Fibroblast of peridontal ligament (primary cell): ENCODE measurements at regions not wholly inside any gene's neighbourhood (a gene's known extent, or its start where the extent isn't known, plus 50 kb on each side); places are given as distances from the start of the nearest gene placed in this dataset.

Experiments used
- DNase-seq: peaks from one replicate; pipeline ENCODE4 v3.0.0-alpha.2; 2010; ENCODE audit errors: extremely low read depth

DNA sequence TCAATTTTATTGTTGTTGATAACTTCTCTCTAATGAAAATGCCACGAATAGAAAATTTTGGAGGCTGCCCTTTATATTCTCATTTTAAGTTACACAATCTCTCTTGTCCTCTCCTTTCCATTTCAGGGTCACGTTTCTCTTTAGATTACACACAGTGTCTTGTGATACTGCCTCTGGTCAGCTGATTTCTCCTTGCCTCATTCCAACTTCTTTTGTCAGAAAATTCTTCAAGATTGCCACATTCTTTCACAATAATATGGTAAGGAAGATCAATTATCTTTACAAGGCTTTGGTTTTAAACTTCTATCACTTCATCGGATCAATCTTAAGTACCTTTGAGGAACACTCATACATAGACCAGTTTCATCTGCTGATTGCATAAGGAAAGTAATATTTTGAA is 370.3 kb downstream of the RFPL4B start:
- peak; percentile 82 for DNase-seq

DNA sequence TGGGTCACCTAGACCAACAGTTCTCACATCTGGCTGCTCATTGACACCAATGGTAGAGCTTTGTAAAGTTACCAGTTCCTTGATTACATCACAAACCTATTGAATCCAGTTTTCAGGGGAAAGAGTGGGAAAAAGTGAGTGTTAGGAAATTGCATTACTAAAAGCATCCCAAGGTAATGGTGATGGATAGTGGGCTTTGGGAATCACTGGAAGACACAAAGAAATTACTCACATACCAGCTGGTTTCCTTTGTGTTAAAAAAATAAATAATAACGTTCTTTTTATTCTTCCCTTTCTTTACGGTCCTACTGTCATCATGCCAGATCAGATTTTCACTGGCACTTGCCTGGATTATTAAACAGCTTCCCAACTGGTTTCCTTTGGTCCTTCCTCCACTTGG is 370.7 kb downstream of the RFPL4B start:
- no peak for DNase-seq

DNA sequence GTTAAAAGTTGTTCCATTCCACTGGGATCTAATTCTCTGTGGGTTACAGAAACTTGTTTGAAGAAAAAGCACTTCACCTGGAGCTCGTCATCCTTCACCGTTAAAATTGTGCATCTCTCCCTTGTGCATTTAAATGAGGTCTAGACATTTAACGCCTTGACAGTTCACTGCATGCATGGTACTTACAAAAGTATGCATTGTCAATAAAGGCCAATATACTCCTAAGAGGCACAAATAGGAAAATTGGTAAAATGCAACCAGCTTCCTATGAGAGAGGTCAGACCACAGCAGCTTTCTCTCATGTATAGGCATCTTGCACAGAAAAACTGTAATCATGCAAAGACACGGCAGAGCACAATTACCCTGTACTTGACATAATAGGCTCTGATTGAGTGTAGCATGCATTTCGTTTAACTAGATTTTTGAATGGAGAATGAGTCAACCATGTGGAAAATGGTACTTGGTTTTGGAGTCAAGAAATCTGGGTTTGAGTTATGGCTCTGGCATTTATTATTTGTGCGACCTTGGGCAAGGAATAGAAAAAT is 378.5 kb downstream of the RFPL4B start:
- DNase-seq: no peak

DNA sequence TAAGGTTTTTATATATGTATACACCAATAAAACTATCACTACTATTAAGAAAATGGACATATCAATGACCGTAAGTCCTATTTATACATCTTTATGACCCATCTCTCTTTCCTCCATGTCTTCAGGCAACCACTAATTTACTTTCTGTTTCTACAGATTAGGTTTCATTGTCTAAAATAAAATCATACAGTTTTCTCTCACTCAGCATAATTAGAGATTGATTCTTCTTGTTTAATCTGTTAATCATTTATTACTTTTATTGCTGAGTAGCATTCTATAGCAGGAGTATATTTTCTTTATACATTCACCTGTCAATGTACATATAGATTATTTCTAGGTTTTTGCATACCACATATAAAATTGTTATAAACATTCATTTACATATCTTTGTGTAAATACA is 388.0 kb downstream of the RFPL4B start:
- DNase-seq: no peak

DNA sequence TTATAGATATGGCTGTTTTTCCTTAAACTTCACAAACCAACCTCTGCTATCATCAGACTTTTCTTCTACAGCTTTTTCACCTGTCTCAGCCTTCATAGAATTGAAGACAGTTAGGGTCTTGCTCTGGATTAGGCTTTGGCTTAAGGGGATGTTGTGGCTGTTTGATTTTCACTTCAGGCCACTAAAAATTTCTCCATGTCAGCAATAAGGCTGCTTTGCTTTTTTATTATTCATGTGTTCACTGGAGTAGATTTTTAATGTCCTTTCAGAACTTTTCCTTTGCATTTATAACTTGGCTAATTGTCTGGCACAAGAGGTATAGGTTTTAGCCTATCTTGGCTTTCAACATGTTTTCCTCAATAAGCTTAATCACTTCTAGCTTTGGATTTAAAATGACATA is 392.6 kb downstream of the RFPL4B start:
- DNase-seq: no peak

DNA sequence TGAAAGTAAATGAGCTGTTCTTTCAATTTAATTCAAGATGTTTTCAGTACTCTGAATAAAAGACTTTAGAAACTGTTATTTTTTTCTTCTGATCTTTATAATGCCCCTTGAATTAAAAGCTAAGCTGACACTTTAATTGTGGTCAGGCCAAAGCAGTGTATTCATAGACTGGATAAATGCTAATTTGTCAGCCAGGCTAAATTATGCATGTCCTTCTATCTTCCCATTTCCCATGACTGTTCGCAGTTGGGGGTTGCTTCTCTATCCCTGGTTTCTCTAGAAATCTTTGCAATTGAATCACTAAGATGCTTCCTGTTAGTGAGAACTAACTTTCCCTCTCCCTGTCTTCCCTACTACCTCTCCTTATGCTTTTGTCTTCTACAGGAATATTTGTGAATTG is 396.2 kb downstream of the RFPL4B start:
- no peak for DNase-seq

DNA sequence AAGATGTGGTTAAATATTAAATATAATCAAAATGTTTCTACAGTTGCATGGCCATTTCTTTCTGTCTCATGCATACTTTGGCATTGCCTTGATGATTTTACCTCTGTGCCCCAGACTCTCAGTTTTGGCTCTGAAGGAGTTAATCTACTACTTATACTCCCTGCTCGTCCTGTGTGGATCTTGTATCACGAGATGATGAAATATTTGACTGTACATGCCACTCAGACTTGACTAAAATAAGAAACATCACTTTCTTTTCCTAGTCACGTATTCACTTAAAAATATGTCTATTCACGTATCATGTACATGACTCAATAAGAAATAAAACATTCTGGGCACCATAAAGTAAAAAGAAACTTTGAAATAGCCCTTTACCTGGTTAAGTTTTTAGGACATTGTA is 397.7 kb downstream of the RFPL4B start:
- DNase-seq: peak; percentile 88

DNA sequence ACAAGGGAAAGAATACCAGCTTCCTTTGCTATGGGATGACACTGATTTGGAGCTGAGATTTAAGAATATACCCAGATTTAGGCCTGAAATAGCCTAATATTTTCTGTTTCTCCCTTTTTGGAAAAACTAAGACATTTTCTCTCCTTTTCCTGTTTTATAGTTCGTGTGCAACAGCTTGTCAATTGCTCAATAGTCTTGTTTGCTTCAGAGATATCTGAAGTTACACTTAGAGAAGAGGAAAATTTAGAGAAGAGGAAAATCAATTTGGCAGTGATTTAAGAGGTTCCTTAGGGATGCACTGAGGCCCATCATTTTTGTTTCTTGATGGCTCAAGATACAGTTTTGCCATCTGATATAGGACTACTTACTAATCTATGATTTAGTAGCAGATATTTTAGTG is 398.6 kb downstream of the RFPL4B start:
- peak; percentile 54 for DNase-seq

DNA sequence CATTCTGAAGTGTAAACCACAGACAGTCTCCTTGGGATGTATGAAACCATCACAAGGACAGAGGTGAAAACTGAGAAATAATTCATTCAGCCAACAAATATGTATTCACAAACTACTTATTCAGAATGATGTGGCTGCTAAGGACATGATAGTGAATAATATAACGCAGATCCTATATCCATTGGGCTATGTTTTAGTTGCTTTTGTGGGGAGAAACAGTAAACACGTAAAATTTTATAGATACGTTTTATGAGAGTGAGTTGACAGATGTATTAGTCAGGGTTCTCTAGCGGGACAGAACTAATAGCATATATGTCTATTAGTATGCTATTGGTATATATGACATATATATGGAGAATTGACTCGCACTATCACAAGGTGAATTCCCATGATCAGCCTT is 402.5 kb downstream of the RFPL4B start:
- no peak for DNase-seq

DNA sequence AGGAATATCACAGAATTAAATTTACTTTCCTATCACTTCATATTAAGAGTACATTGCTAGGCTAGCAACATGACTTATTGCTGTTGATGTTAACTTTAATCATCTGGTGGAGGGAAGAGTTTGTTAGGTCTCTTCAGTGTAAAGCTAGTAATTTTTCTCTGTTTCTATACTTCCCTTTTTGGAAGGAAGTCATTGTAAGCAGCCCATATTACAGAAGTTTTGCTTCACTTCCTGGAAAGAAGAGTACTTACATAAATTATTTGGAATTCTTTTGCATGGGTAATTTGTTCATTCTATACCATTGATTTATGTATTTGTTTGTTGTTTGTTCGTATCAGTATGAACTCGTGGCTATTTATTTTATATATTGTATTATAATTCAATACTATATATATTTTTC is 405.2 kb downstream of the RFPL4B start:
- no peak for DNase-seq

DNA sequence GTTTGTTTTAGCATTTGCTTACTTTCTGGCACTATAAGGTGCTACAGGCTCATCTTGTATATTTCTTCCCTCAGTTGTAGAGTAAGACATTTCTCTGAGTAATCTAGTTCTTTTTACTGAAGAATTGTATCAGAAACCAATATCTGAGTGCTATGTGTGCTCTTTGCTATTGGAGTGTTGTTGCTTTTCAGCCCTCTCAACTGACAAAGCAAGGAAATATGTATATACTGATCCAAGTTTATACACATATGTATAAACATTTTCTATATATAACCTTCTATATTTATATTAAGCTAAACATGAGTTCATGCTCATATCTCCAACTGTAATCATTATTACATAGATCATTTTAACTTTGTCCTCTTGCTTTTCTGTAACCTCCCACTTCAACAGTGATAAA is 405.7 kb downstream of the RFPL4B start:
- DNase-seq: peak; percentile 43

DNA sequence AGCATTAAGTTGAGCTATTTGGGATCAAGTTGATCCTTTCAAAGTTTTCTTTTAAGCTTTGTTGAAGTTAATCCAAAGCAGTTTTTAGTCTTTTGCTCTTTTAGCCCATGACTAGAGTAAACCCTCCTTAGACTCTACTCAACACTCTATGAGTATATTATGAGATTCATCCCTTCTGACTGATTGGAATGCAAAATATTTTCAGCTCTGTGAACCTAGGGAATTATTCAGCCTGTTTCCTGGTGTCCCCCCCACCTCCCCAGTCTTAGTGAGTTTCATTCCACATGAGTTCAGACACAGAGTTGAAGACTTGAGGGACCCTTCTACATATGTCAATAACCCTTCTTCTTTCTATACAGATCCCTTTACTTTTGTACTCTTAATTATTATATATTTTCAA is 413.7 kb downstream of the RFPL4B start:
- DNase-seq: no peak

DNA sequence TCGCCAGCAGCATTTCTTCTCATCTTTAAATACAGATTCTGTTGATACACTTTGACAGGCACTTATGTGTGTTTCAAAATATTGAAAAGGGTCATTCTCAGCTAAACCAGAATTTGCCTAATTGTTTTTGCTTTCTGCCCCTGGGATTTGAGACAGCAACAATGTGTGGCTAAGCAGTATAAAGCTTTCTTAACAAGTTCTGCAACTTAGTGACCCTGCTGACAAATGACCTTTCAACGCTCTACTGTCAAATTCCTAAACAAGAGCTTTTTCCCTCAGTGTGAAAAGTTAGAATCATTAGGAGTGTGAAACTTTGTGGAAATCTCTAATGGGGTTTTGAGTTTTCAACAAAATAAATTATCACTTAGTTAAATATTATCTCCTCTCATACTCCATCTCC is 414.6 kb downstream of the RFPL4B start:
- no peak for DNase-seq

DNA sequence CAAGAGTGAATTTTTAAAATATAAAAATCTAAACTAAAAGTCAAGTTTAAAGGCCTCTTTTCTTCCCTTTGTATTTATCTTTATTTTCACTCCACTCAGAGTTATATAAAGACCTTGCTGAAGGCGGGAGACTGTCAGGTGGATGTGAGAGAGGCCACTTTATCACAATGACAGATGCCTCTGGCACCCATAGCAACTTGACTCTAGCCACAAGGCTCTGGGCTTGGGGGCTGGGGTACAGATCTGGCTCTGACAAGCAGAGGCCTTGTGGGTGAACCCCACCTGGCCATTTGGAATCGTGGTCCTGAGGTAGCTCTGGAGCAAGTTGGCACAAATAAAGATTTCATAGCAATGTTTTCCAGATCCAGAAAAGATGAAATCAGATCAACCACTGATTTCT is 417.2 kb downstream of the RFPL4B start:
- no peak for DNase-seq

DNA sequence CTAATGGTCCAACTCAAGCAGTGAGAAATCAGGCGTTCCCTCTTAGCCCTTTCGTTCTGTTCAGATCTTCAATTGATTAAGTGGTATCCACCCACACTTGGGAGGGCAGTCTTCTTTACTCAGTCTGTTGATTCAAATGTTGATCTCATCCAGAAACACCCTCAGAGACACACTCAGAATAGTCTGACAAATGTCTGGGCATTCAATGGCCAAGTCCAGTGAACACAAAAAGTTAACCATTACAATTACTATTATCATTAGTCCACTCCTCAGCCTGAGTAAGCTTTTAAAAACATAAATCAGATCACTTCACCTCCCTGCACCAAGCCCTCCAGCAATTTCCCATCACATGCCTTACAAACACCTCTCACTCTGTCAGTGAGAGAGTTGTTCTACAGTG is 423.2 kb downstream of the RFPL4B start:
- DNase-seq: no peak

DNA sequence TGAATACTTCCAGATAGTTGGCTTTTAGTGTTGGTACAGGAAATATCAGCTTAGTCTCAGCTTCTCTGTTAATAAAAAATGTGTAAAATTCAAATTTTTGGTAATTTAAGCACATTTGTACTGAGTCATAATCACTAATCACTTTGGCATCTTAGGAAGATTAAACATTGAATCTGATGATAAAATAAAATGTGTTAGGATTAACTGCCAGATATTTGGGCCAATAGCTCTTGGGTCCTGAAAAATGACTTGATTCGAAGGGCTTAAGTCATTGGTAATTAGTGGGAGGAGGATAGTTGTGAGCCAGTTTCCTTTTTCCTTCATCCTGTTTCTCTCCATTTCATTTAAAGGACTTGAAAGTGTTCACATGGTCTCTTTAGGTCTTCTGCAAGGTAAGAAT is 426.1 kb downstream of the RFPL4B start:
- peak; percentile 20 for DNase-seq

DNA sequence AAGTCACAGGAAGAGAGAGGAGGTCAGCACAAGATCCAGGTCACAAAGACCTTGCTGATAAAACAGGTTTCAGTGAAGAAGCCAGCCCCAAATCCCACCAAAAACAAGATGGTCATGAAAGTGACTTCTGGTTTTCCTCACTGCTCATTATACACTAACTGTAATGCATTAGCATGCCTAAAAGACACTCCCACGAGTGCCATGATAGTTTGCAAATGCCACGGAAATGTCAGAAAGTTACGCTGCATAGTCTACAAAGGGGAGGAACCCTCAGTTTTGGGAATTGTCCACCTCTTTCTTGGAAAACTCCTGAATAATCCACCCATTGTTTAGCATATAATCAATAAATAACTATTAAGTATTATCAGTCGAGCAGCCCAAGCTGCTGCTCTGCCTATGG is 427.2 kb downstream of the RFPL4B start:
- no peak for DNase-seq

DNA sequence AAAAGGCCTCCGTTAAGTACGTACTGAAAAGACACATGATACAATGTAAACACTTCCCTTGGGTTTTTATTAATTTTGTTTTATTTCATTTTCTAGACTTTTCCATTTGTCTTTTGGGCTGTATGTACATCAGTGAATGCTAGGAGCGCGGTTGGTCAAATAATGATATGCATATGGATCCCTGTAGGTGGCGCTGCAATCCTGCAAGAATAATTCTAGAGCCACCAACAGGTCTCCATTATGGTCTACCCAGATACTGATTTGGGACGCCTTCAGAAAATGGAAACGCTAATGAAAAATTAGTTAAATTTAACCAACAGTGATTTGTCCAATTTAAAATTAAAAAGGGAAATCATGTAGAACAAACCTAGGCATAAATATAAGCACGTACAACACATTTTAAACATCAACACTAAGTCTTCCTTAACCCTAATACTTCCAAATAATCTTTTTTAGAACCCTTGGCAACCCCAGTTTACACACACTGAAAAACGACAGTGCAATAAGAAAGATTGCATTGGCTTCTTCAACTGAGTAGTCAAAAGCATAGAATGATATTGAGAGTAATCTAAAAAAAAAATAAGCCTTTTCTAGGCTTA is 433.5 kb downstream of the RFPL4B start:
- DNase-seq: peak; percentile 93

DNA sequence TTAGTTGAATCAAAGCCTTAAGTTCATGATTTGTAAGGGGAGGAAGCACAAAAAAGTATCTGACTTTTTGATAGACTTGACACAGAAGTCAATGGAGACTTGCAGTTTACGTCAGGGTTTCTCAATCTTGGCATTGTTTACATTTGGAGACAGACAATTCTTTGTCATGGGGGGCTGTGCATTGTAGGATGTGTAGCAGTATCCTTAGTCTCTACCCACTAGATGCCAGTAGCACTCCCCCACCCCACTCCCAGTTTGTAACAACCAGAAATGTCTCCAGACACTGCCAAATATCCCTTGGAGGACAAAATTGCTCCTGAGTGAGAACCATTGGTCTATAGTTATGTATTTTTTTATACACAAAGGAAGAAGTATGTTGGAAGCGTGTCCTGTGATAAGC is 434.1 kb downstream of the RFPL4B start:
- DNase-seq: peak; percentile 51

DNA sequence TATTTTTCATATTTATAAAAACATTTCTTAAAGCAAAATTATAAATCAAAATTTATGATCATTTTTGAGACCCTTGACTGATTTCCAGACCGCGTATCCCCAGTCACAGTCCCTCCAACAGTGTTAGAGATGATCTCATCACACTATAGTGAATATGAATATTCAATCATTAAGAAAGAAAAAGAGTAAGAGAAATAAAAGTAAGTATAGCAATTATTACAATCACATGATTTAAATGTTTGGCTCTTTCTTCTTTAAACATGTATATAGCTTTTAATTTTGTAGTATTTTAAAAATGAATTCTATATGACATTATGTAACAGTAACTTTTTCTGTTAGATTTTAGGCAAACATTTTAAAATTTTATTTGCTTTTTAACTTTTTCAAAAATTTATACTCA is 438.3 kb downstream of the RFPL4B start:
- no peak for DNase-seq

DNA sequence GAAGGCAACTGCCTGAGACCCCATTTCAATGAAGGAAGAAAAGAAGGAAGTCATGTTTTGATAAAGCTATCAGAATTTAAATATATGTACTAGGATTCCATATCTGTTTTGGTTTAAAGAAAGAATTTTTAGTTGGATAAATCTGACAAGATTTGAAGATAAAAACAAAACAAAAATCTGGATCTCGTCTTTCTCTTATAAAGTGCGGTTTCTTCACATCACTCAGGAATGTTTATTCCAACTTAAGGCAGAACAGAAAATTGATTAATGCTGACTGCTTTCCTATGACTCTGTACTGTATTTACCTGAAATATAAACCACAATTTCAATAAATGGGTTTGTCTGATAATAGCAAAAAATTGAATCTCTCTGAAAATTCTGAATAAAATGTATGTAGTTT is 439.7 kb downstream of the RFPL4B start:
- DNase-seq: peak; percentile 33

DNA sequence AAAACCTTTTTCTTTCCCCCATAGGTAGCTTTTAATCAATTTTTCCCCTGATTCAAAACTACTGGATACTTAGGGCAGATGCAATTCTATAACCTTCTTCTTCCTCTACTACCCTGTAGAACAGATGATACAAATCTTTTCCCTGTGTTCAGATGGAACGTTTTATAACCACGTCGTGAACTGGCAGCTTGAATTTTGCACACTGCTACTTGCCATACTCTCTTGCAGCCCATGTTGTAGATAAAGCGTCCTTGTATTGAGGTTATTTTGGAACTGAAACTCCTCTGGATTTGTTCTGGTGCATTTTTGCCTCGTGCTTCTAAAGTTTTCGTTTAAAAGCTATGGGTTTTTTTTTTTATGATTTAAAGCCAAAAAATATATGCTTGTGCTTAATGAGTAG is 440.2 kb downstream of the RFPL4B start:
- no peak for DNase-seq

DNA sequence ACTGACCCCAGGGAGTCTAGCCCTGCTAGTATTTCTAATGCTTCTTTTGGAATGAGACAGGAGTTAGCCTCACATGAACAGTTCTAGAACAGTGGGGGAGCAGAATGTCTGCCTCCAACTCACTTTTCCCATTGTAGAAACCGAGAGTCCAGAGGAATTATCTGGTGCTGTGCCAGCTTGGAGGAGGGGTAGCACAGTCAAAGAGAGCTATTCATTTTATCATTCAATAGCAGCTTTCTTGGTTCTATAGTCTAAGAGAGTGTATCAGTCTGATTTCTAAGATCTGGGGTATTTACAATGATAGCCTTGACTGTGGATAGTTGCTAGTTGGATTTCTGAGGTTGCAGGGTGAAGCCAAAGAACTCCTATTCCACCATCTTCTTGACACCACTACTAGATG is 448.2 kb downstream of the RFPL4B start:
- DNase-seq: no peak

DNA sequence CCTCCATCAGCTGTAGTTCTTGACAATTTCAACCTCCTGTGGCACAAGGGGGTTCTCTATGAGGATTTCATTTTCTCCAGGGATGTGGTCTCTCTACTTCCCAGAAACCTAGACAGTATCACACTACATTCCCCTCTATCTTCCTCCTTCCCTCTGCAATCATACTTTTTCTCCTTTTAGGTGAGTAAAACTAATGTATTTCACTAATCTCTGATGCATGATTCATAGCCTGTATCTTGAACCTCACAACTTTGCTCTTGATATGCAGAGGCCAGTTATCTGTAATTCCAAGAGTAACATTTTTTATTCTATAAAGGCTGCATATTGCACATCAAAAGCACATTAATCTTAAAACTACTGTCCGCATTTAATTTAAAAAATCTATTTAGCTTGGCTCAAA is 449.6 kb downstream of the RFPL4B start:
- no peak for DNase-seq
